K562 (cell line): ENCODE measurements at regions not wholly inside any gene's neighbourhood (a gene's known extent, or its start where the extent isn't known, plus 50 kb on each side); places are given as distances from the start of the nearest gene placed in this dataset.

Experiments used
- ATAC-seq: fragments of 200-7000 bp; cut with Tn5 transposase; 3 replicates; pipeline ENCODE4 v1.9.1; 2020; ENCODE audit warnings: moderate library complexity
- BruUV-seq: library from RNA; stranded (reverse); fragments of 400-500 nt; replicated peaks from 2 replicates; lab custom pipeline; 2021; lab: Mats Ljungman, UMichigan
- CTCF ChIA-PET: fragments of 300-600 bp; formaldehyde crosslinking; extraction: SDS; loops from one replicate; lab custom pipeline; 2021; ENCODE audit warnings: low intra/inter-chr PET ratio; lab: Yijun Ruan, JAX
- POLR2A ChIA-PET: fragments of 300-600, 350-650 bp; sonication (Branson Sonifier 250); formaldehyde crosslinking; extraction: SDS; loops from one replicate; lab custom pipeline; 2021; ENCODE audit warnings: antibody characterized with exemption, inconsistent platforms; lab: Yijun Ruan, JAX
- DNase-seq, 4 experiments: peaks; one replicate each; pipeline versions ENCODE4 v3.0.0 to v3.0.0-alpha.2; 2011 to 2018; ENCODE audit warnings: low spot score in 3 of 4, mixed read lengths in 3 of 4; ENCODE audit errors: extremely low read depth in 1 of 4
- FAIRE-seq: peaks from 2 replicates; lab custom pipeline; 2011; peaks lifted over from hg19 to GRCh38; lab: Jason Lieb, UNC
- H2AFZ ChIP-seq: 2 replicates; pipeline ENCODE4 v1.6.0; 2011; ENCODE audit warnings: low read depth, low read length, control low read depth, inconsistent platforms
- H3K27ac ChIP-seq: fragments of 200-600 bp; 3 replicates; pipeline ENCODE4 v1.8.0; 2011; ENCODE audit warnings: low read depth, mild to moderate bottlenecking, control low read depth, inconsistent platforms, low read length, moderate library complexity, mixed read lengths; ENCODE audit errors: extremely low read depth
- H3K27me3 ChIP-seq, 2 experiments: fragments of 300-600 bp in 1 of 2; 2 replicates in 1 of 2; 3 replicates in 1 of 2; pipeline versions ENCODE4 v1.6.0 to v1.8.0; 2011; ENCODE audit warnings: inconsistent platforms in 2 of 2, low read length in 2 of 2, mild to moderate bottlenecking in 1 of 2, mixed read lengths in 1 of 2, moderate library complexity in 1 of 2; ENCODE audit not compliant: control insufficient read depth in 2 of 2, insufficient read depth in 2 of 2
- H3K36me3 ChIP-seq: fragments of 300-600 bp; 3 replicates; pipeline ENCODE4 v1.8.0; 2011; ENCODE audit warnings: mild to moderate bottlenecking, low read length, inconsistent platforms; ENCODE audit not compliant: control insufficient read depth, insufficient read depth
- H3K4me1 ChIP-seq, 2 experiments: fragments of 200-600 bp in 1 of 2; replicated peaks in 1 of 2; 2 replicates in 1 of 2; 3 replicates in 1 of 2; pipeline versions ENCODE4 v1.5.1 to v1.8.0; 2011; ENCODE audit warnings: inconsistent platforms in 2 of 2, low read length in 2 of 2, mild to moderate bottlenecking in 1 of 2, mixed read lengths in 1 of 2, moderate library complexity in 1 of 2; ENCODE audit not compliant: control insufficient read depth in 2 of 2, insufficient read depth in 2 of 2
- H3K4me2 ChIP-seq: 2 replicates; pipeline ENCODE4 v1.6.1; 2011; ENCODE audit warnings: low read length, control low read depth, inconsistent platforms, mixed read lengths; ENCODE audit not compliant: insufficient read depth
- H3K4me3 ChIP-seq: fragments of 200-600 bp; sonication (generic), shearing (Covaris generic); 2 replicates; pipeline ENCODE4 v1.5.1; 2016; ENCODE audit warnings: control low read depth, inconsistent platforms
- H3K79me2 ChIP-seq: fragments of 200-600 bp; 3 replicates; pipeline ENCODE4 v1.8.0; 2011; ENCODE audit warnings: low read length, inconsistent platforms; ENCODE audit not compliant: control insufficient read depth, insufficient read depth
- H3K9ac ChIP-seq, 2 experiments: 2 replicates each; pipeline versions ENCODE4 v1.6.0 to v1.6.1; 2011; ENCODE audit warnings: low read depth in 2 of 2, low read length in 2 of 2, control low read depth in 1 of 2, inconsistent platforms in 1 of 2, mild to moderate bottlenecking in 1 of 2, mixed read lengths in 1 of 2; ENCODE audit not compliant: insufficient read depth in 1 of 2
- H3K9me1 ChIP-seq: one replicate; pipeline ENCODE4 v1.6.0; 2011; ENCODE audit warnings: inconsistent platforms, mild to moderate bottlenecking, low read length, moderate library complexity; ENCODE audit not compliant: control insufficient read depth, insufficient read depth
- H3K9me3 ChIP-seq: replicated peaks from 2 replicates; pipeline ENCODE4 v1.5.1; 2011; ENCODE audit warnings: low read depth, low read length, inconsistent platforms; ENCODE audit not compliant: control insufficient read depth, insufficient read depth
- H4K20me1 ChIP-seq: replicated peaks from 2 replicates; pipeline ENCODE4 v1.6.1; 2011; ENCODE audit warnings: low read length, inconsistent platforms, mixed read lengths; ENCODE audit not compliant: control insufficient read depth, insufficient read depth
- ATF1 ChIP-seq, 2 experiments: fragments of 450-650 bp in 1 of 2; IDR thresholded peaks; 2 replicates each; pipeline ENCODE4 v1.6.1; 2016; ENCODE audit warnings: missing compliant biosample characterization in 1 of 2, missing genetic modification characterization in 1 of 2
- SMARCA4 ChIP-seq: fragments of 450-650 bp; IDR thresholded peaks from 2 replicates; pipeline ENCODE4 v1.6.1; 2016
- ZBTB33 ChIP-seq: sonication (generic); formaldehyde crosslinking; IDR thresholded peaks from 2 replicates; pipeline ENCODE4 v1.8.1; 2023; ENCODE audit warnings: mild to moderate bottlenecking, missing genetic modification reagents
- WGBS: fragments of 100-300 bp; shearing (Covaris generic); methylation state at CpG from one replicate; pipeline ENCODE4 v1.1.6; 2016; ENCODE audit warnings: low coverage, mixed read lengths; ENCODE audit not compliant: insufficient coverage; ENCODE audit errors: missing lambda C conversion rate; 5-methylcytosine and 5-hydroxymethylcytosine counted together
- in situ Hi-C: fragments of 300-500 bp; cut with MboI; formaldehyde crosslinking; loops from 4 replicates; pipeline ENCODE4 v1.15.0; 2018; ENCODE audit warnings: inconsistent platforms, mixed read lengths
- intact Hi-C: fragments of 100-400 bp; cut with micrococcal nuclease; formaldehyde crosslinking; loops from 2 replicates; pipeline ENCODE4 v1.14.2; 2022

GRCh38 chr16:87119168-87119567, 198.0 kb downstream of the C16orf95 start:
- no TSS peak for BruUV-seq

More at GRCh38 chr16:87119168-87119567, 198.0 kb downstream of the C16orf95 start:
- 0% methylated on average over 2 of the region's 2 CpGs for WGBS
- peaks cover 5% of the 10 kb centered on the region; the same call in 1 of the 2 replicates for H4K20me1 ChIP-seq
- no peaks in the 10 kb centered on the region for H3K9me3 ChIP-seq
- no peak overlapping the region for H3K27ac ChIP-seq
- peaks cover 13 to 49% of the 10 kb centered on the region in 2 experiments; a peak in 4 of 5 replicates for H3K27me3 ChIP-seq
- no peak for DNase-seq
- no peak for ATAC-seq
- H3K79me2 ChIP-seq, result no peaks in the 10 kb centered on the region
- H3K4me1 ChIP-seq, result no peaks in the 10 kb centered on the region
- H3K9ac ChIP-seq, result no peak overlapping the region
- H2AFZ ChIP-seq, result no peak overlapping the region
- no peak overlapping the region for H3K4me3 ChIP-seq
- in situ Hi-C loops (no loop called here), intact Hi-C loops (no loop called here)
- ChIA-PET POLR2A (interaction anchor here (0.5 kb wide), 1 partner anchor 115 kb away, joined by 3 read pairs; no protein-coding TSS in a partner anchor), CTCF (no interaction called here)
- no peaks in the 10 kb centered on the region for H3K36me3 ChIP-seq
- no peak for FAIRE-seq
- no peaks in the 10 kb centered on the region for H3K9me1 ChIP-seq
- no peak overlapping the region for H3K4me2 ChIP-seq
- TF ChIP-seq ATF1 (CRISPR knock-in tag; IDR thresholded peaks at IDR 0.05) (no peak), ATF1 (tag; IDR thresholded peaks at IDR 0.05) (no peak), SMARCA4 (no peak), ZBTB33 (CRISPR knock-in tag) (no peak)
- TF ChIP-seq, all 486 proteins: peak for 0
